OCI-LY7 (cell line): ENCODE measurements at regions not wholly inside any gene's neighbourhood (a gene's known extent, or its start where the extent isn't known, plus 50 kb on each side); places are given as distances from the start of the nearest gene placed in this dataset.

ENCODE experiments used
- BruUV-seq: library from RNA; stranded (reverse); fragments of 400-500 nt; replicated peaks from 2 replicates; lab custom pipeline; 2021; lab: Mats Ljungman, UMichigan
- CTCF ChIA-PET: fragments of 300-600 bp; sonication (Branson Sonifier 250); formaldehyde crosslinking; loops from one replicate; lab custom pipeline; 2022; ENCODE audit warnings: antibody characterized with exemption; ENCODE audit not compliant: unreplicated experiment; lab: Charles Lee
- POLR2A ChIA-PET: fragments of 300-600 bp; sonication (Branson Sonifier 250); formaldehyde crosslinking; loops from one replicate; lab custom pipeline; 2022; ENCODE audit warnings: antibody characterized with exemption; lab: Charles Lee
- DNase-seq: peaks from one replicate; pipeline ENCODE4 v3.0.0-alpha.2; 2015; ENCODE audit warnings: low spot score
- H2AFZ ChIP-seq: fragments of 200-600 bp; sonication (generic), shearing (Covaris generic); 2 replicates; pipeline ENCODE4 v1.6.1; 2014; ENCODE audit warnings: mild to moderate bottlenecking, antibody characterized with exemption, low read length, moderate library complexity
- H3K27ac ChIP-seq: fragments of 200-600 bp; sonication (generic); 2 replicates; pipeline ENCODE4 v1.5.1; 2014; ENCODE audit warnings: mixed run types, low read depth, mild to moderate bottlenecking, moderate library complexity, low read length, inconsistent platforms; ENCODE audit not compliant: poor library complexity, severe bottlenecking
- H3K36me3 ChIP-seq: fragments of 200-600 bp; sonication (generic); 2 replicates; pipeline ENCODE4 v1.6.1; 2014; ENCODE audit warnings: mild to moderate bottlenecking, antibody characterized with exemption, low read length, moderate library complexity, mixed read lengths; ENCODE audit not compliant: insufficient read depth
- H3K4me1 ChIP-seq: fragments of 200-600 bp; sonication (generic); 2 replicates; pipeline ENCODE4 v1.5.1; 2014; ENCODE audit warnings: mild to moderate bottlenecking, low read length; ENCODE audit not compliant: insufficient read depth, poor library complexity, severe bottlenecking
- H3K4me2 ChIP-seq: fragments of 200-600 bp; sonication (generic); 2 replicates; pipeline ENCODE4 v1.6.1; 2014; ENCODE audit warnings: mild to moderate bottlenecking, low read length
- H3K4me3 ChIP-seq: fragments of 200-600 bp; sonication (generic); 2 replicates; pipeline ENCODE4 v1.5.1; 2014; ENCODE audit warnings: mild to moderate bottlenecking, low read depth, low read length; ENCODE audit not compliant: poor library complexity, severe bottlenecking
- H3K79me2 ChIP-seq: fragments of 200-600 bp; sonication (generic); 2 replicates; pipeline ENCODE4 v1.6.1; 2016; ENCODE audit warnings: low read depth, mild to moderate bottlenecking, low read length, moderate library complexity, mixed read lengths; ENCODE audit not compliant: insufficient read depth
- H3K9me2 ChIP-seq: fragments of 200-600 bp; sonication (generic); 2 replicates; pipeline ENCODE4 v1.6.1; 2016; ENCODE audit warnings: mild to moderate bottlenecking, low read length, mixed read lengths; ENCODE audit not compliant: insufficient read depth
- H3K9me3 ChIP-seq: fragments of 200-600 bp; sonication (generic); 2 replicates; pipeline ENCODE4 v1.6.1; 2014; ENCODE audit warnings: mild to moderate bottlenecking, mixed run types, low read length, mixed read lengths
- H4K20me1 ChIP-seq: fragments of 200-600 bp; sonication (generic); 2 replicates; pipeline ENCODE4 v1.6.1; 2014; ENCODE audit warnings: mild to moderate bottlenecking, antibody characterized with exemption, low read length, moderate library complexity, mixed read lengths; ENCODE audit not compliant: insufficient read depth
- CTCF ChIP-seq: fragments of 200-600 bp; sonication (generic); conservative IDR thresholded peaks from 2 replicates; pipeline ENCODE4 v1.5.1; 2014; ENCODE audit warnings: mild to moderate bottlenecking, antibody characterized with exemption, low read length, moderate library complexity, mixed read lengths
- EZH2phosphoT487 ChIP-seq: fragments of 200-600 bp; sonication (generic); IDR thresholded peaks from 2 replicates; pipeline ENCODE4 v1.6.1; 2018; ENCODE audit warnings: low read depth, borderline replicate concordance, mild to moderate bottlenecking, mixed run types, antibody characterized with exemption, low read length, moderate library complexity, mixed read lengths
- intact Hi-C: fragments of 100-400 bp; cut with micrococcal nuclease; formaldehyde crosslinking; loops from one replicate; pipeline ENCODE4 v1.10.0; 2022; ENCODE audit not compliant: unreplicated experiment

GRCh38 chr5:84605241-84605640, 220.6 kb upstream of the EDIL3 start:
- no peaks in the 10 kb centered on the region for H3K79me2 ChIP-seq
- CTCF ChIA-PET, result no interaction called here
- no peak overlapping the region for H3K27ac ChIP-seq
- H3K36me3 ChIP-seq, result no peaks in the 10 kb centered on the region
- BruUV-seq, result no TSS peak
- H3K4me3 ChIP-seq, result no peak overlapping the region
- no peaks in the 10 kb centered on the region for H4K20me1 ChIP-seq
- no peaks in the 10 kb centered on the region for H3K9me2 ChIP-seq
- H2AFZ ChIP-seq, result no peak overlapping the region
- no peaks in the 10 kb centered on the region for H3K4me1 ChIP-seq
- DNase-seq, result no peak
- H3K4me2 ChIP-seq, result no peak overlapping the region
- no peak for TF ChIP-seq EZH2phosphoT487
- intact Hi-C loops, result no loop called here
- no peaks in the 10 kb centered on the region for H3K9me3 ChIP-seq
- POLR2A ChIA-PET, result interaction anchor here (0.7 to 0.8 kb wide), 2 partner anchors 119 to 757 kb away, joined by 4 read pairs; no protein-coding TSS in a partner anchor

- intact Hi-C loops, result no loop called here
- H3K9me3 ChIP-seq, result no peaks in the 10 kb centered on the region
- BruUV-seq, result no TSS peak
- TF ChIP-seq CTCF (no peak), EZH2phosphoT487 (no peak)
- no peaks in the 10 kb centered on the region for H4K20me1 ChIP-seq
- ChIA-PET POLR2A (interaction anchor here (0.5 to 1.2 kb wide), 2 partner anchors 8 to 34 kb away, joined by 5 to 12 read pairs; no protein-coding TSS in a partner anchor), CTCF (no interaction called here)
- no peak overlapping the region for H3K27ac ChIP-seq
- no peaks in the 10 kb centered on the region for H3K79me2 ChIP-seq
- H3K36me3 ChIP-seq, result no peaks in the 10 kb centered on the region
- no peak overlapping the region for H3K4me2 ChIP-seq
- DNase-seq, result no peak
- H3K4me3 ChIP-seq, result no peak overlapping the region
- H2AFZ ChIP-seq, result no peak overlapping the region
- H3K4me1 ChIP-seq, result no peaks in the 10 kb centered on the region
- no peaks in the 10 kb centered on the region for H3K9me2 ChIP-seq
These were observed 219.0 kb upstream of the EDIL3 start for GRCh38 chr5:84603568-84604185.

- Histone ChIP-seq H3K9me2 (no peaks in the 10 kb centered on the region), H3K79me2 (no peaks in the 10 kb centered on the region), H4K20me1 (no peaks in the 10 kb centered on the region), H3K4me1 (no peaks in the 10 kb centered on the region), H3K4me2 (no peak overlapping the region), H3K9me3 (no peaks in the 10 kb centered on the region), H3K36me3 (no peaks in the 10 kb centered on the region), H3K27ac (no peak overlapping the region), H2AFZ (no peak overlapping the region), H3K4me3 (no peak overlapping the region)
- ChIA-PET POLR2A (interaction anchor here (0.6 to 1.2 kb wide), 2 partner anchors 9 to 126 kb away, joined by 3 to 5 read pairs; no protein-coding TSS in a partner anchor), CTCF (no interaction called here)
- BruUV-seq, result no TSS peak
- intact Hi-C loops, result no loop called here
- DNase-seq, result no peak
- TF ChIP-seq EZH2phosphoT487 (no peak), CTCF (no peak)
These were observed 217.7 kb upstream of the EDIL3 start for GRCh38 chr5:84602371-84602771.
